A673 (cell line): ENCODE measurements at regions not wholly inside any gene's neighbourhood (a gene's known extent, or its start where the extent isn't known, plus 50 kb on each side); places are given as distances from the start of the nearest gene placed in this dataset.

Source experiments
- CTCF ChIP-seq: fragments of 300-800, 200-600 bp; sonication (generic); conservative IDR thresholded peaks from 2 replicates; pipeline ENCODE4 v1.5.1; 2017; ENCODE audit warnings: low read depth, mild to moderate bottlenecking, antibody characterized with exemption, low read length, moderate library complexity, mixed read lengths
- EZH2 ChIP-seq: fragments of 200-600 bp; sonication (generic); IDR thresholded peaks from 2 replicates; pipeline ENCODE4 v1.6.1; 2017; ENCODE audit warnings: borderline replicate concordance, low read depth, mild to moderate bottlenecking, mixed read lengths, antibody characterized with exemption, low read length; ENCODE audit not compliant: poor library complexity, severe bottlenecking

- TF ChIP-seq CTCF (no peak), EZH2 (no peak)
These were observed 114.5 kb upstream of the SMIM30 start for GRCh38 chr7:113232885-113233284.
